DND-41 (cell line): ENCODE measurements at regions not wholly inside any gene's neighbourhood (a gene's known extent, or its start where the extent isn't known, plus 50 kb on each side); places are given as distances from the start of the nearest gene placed in this dataset.
A peak's percentile ranks its signal among the peaks of the same experiment; 100 is the strongest.

ENCODE experiments used
- ATAC-seq: fragments of 200-7000 bp; cut with Tn5 transposase; 3 replicates; pipeline ENCODE4 v1.9.1; 2021; ENCODE audit warnings: low read depth; ENCODE audit not compliant: insufficient read depth
- DNase-seq: peaks from one replicate; pipeline ENCODE4 v3.0.0-alpha.2; 2020
- H2AFZ ChIP-seq: 2 replicates; pipeline ENCODE4 v1.6.0; 2012; ENCODE audit warnings: low read depth, low read length
- H3K27ac ChIP-seq: 2 replicates; pipeline ENCODE4 v1.5.1; 2012; ENCODE audit warnings: low read length, inconsistent platforms
- H3K27me3 ChIP-seq: fragments of 200-600 bp; sonication (generic); 2 replicates; pipeline ENCODE4 v1.6.0; 2012; ENCODE audit warnings: low read length, mild to moderate bottlenecking, inconsistent platforms; ENCODE audit not compliant: insufficient read depth, poor library complexity
- H3K36me3 ChIP-seq: 2 replicates; pipeline ENCODE4 v1.5.1; 2012; ENCODE audit warnings: low read length, inconsistent platforms; ENCODE audit not compliant: insufficient read depth
- H3K4me1 ChIP-seq: 2 replicates; pipeline ENCODE4 v1.5.1; 2012; ENCODE audit warnings: mild to moderate bottlenecking, low read length; ENCODE audit not compliant: insufficient read depth
- H3K4me2 ChIP-seq: 2 replicates; pipeline ENCODE4 v1.6.0; 2012; ENCODE audit warnings: mild to moderate bottlenecking, moderate library complexity, low read length, inconsistent platforms; ENCODE audit not compliant: insufficient read depth
- H3K4me3 ChIP-seq, 2 experiments: fragments of 200-600 bp in 1 of 2; shearing (Covaris generic) in 1 of 2; 2 replicates each; pipeline ENCODE4 v1.5.1; 2012 to 2016; ENCODE audit warnings: inconsistent platforms in 2 of 2, low read length in 2 of 2, mild to moderate bottlenecking in 2 of 2, low read depth in 1 of 2, moderate library complexity in 1 of 2
- H3K79me2 ChIP-seq: 2 replicates; pipeline ENCODE4 v1.6.0; 2012; ENCODE audit warnings: low read length, inconsistent platforms; ENCODE audit not compliant: insufficient read depth
- H3K9ac ChIP-seq: 2 replicates; pipeline ENCODE4 v1.6.0; 2012; ENCODE audit warnings: low read depth, mild to moderate bottlenecking, inconsistent platforms, low read length, moderate library complexity
- H3K9me3 ChIP-seq: 2 replicates; pipeline ENCODE4 v1.5.1; 2012; ENCODE audit warnings: low read length, moderate library complexity, mild to moderate bottlenecking, inconsistent platforms; ENCODE audit not compliant: insufficient read depth, severe bottlenecking
- H4K20me1 ChIP-seq: 2 replicates; pipeline ENCODE4 v1.6.0; 2012; ENCODE audit warnings: low read length; ENCODE audit not compliant: insufficient read depth
- EZH2 ChIP-seq: IDR thresholded peaks from 3 replicates; pipeline ENCODE4 v1.6.1; 2012; ENCODE audit warnings: borderline replicate concordance, low read depth, mild to moderate bottlenecking, moderate library complexity, low read length, inconsistent platforms; ENCODE audit not compliant: severe bottlenecking
- TF ChIP-seq, protein P1 (sequence below): IDR thresholded peaks from 2 replicates; pipeline ENCODE4 v1.5.1; 2012; ENCODE audit warnings: borderline replicate concordance, low read length, moderate library complexity, mild to moderate bottlenecking; ENCODE audit not compliant: poor library complexity, severe bottlenecking; ENCODE audit errors: extremely low read depth

DNA sequence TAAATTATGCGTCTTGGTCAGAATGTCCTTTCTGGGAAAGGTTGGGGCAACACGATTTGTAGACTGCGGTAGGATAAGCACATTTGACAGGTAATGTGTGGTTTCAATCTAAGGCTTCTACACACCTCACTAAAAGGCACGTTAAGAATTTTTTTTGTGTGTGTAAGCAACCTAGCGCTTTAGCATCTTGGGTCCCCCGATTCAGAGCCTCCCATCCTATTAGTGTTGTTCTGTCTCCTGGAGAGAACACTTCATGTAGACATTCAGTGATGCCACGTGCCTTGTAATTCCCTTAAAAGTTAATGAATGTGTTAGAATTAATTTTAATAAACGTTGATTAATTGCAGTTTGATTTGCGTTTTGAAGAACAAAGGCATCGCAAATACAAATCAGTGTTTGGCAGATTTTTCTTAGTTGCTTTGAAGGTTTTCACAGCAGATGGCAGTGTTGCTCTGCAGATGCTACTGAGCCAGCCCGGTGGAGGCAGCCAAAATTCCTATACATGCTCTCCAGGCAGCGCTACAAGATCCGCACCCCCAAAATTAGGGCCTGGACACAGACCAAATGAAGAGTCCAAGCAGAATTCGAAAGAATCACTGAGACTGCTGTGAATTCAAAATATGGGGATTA lies 63.5 kb downstream of the OTOL1 start:
- Histone ChIP-seq H3K27me3 (no peaks in the 10 kb centered on the region), H4K20me1 (no peaks in the 10 kb centered on the region), H3K4me2 (no peak overlapping the region), H3K4me3 (no peak overlapping the region), H3K36me3 (no peaks in the 10 kb centered on the region), H3K4me1 (peaks cover 34% of the 10 kb centered on the region), H3K9ac (no peak overlapping the region), H2AFZ (no peak overlapping the region), H3K27ac (no peak overlapping the region), H3K9me3 (no peaks in the 10 kb centered on the region), H3K79me2 (no peaks in the 10 kb centered on the region)
- ATAC-seq (no peak), DNase-seq (peak; percentile 53)
- TF ChIP-seq, protein P1, sequence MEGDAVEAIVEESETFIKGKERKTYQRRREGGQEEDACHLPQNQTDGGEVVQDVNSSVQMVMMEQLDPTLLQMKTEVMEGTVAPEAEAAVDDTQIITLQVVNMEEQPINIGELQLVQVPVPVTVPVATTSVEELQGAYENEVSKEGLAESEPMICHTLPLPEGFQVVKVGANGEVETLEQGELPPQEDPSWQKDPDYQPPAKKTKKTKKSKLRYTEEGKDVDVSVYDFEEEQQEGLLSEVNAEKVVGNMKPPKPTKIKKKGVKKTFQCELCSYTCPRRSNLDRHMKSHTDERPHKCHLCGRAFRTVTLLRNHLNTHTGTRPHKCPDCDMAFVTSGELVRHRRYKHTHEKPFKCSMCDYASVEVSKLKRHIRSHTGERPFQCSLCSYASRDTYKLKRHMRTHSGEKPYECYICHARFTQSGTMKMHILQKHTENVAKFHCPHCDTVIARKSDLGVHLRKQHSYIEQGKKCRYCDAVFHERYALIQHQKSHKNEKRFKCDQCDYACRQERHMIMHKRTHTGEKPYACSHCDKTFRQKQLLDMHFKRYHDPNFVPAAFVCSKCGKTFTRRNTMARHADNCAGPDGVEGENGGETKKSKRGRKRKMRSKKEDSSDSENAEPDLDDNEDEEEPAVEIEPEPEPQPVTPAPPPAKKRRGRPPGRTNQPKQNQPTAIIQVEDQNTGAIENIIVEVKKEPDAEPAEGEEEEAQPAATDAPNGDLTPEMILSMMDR = peak; percentile 78
- no peak for TF ChIP-seq EZH2

DNA sequence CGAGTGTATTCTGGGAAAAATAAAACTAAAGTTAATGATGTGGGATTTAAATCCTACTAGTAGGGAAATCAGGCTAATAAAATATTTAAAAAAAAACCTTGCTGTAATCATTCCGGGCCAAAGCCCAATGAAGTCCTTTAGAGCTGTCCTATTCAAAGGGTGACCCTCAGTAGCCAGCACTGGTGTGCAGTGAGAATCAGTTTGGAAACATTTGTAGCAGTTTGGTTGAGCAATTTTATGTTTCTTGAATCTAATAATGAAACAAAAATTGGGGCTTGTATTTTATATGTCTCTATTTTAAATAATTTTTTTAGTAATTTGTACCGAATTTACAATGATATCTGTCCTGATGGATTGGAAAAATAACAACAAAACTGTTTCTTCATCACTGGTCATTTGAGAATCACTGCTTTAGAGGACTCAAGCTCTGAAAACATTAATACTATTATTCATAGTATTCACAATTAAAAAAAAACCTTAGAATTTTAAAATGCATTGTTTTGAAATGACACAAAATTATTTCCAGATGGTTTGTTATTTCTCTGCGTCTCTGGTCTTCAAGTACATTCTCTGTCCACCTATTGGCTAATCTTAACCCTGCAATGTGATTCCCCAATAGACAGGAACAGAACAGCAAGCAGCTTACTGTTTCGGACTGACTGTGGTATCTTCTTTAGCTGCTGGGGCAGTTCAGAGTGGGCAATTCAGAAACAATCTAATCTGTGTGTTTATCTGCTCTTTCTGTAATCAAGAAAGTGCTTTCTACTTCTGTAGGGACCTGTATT lies 71.2 kb downstream of the OTOL1 start:
- ATAC-seq (no peak), DNase-seq (no peak)
- no peaks in the 10 kb centered on the region for H4K20me1 ChIP-seq
- peak overlapping the region; percentile 19; the same call in 1 of the 2 replicates for H2AFZ ChIP-seq
- H3K36me3 ChIP-seq = no peaks in the 10 kb centered on the region
- no peak for TF ChIP-seq EZH2
- TF ChIP-seq, protein P1 = no peak
- H3K27ac ChIP-seq = no peak overlapping the region
- H3K79me2 ChIP-seq = no peaks in the 10 kb centered on the region
- no peaks in the 10 kb centered on the region for H3K4me1 ChIP-seq
- no peak overlapping the region for H3K4me3 ChIP-seq
- no peak overlapping the region for H3K4me2 ChIP-seq
- H3K9me3 ChIP-seq = no peaks in the 10 kb centered on the region
- H3K27me3 ChIP-seq = no peaks in the 10 kb centered on the region
- H3K9ac ChIP-seq = no peak overlapping the region

DNA sequence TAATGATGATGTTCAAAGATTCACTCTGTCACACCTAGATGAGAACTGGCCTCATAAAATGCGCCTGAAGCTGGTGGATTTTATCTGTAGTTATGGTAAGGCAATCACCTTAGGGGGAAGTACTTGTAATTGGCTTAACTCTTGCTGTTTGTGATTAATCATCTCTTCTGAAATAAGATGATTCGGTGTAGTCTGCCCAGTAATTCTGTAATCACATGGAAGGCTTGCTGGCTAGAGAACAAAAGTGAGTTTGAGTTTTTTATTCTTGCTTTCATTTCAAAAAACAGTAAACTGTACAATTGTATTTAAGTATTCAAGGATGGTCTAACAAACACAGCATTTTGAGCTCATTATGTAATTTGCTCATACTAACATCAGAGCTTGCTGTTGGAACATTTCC lies 72.1 kb downstream of the OTOL1 start:
- no peak overlapping the region for H3K4me3 ChIP-seq
- ATAC-seq (no peak), DNase-seq (no peak)
- no peaks in the 10 kb centered on the region for H3K79me2 ChIP-seq
- no peaks in the 10 kb centered on the region for H3K9me3 ChIP-seq
- peak overlapping the region; percentile 19; the same call in 1 of the 2 replicates for H2AFZ ChIP-seq
- H3K4me2 ChIP-seq = no peak overlapping the region
- no peak overlapping the region for H3K27ac ChIP-seq
- no peaks in the 10 kb centered on the region for H3K27me3 ChIP-seq
- no peaks in the 10 kb centered on the region for H3K4me1 ChIP-seq
- TF ChIP-seq EZH2 = no peak
- TF ChIP-seq, protein P1 = no peak
- H3K9ac ChIP-seq = no peak overlapping the region
- no peaks in the 10 kb centered on the region for H4K20me1 ChIP-seq
- no peaks in the 10 kb centered on the region for H3K36me3 ChIP-seq
